Mesodermal cell (in vitro differentiated cells): ENCODE measurements at regions not wholly inside any gene's neighbourhood (a gene's known extent, or its start where the extent isn't known, plus 50 kb on each side); places are given as distances from the start of the nearest gene placed in this dataset.
"Not testable (repeated sequence)": the region's sequence is repeated elsewhere in the genome, so short reads cannot be mapped to it uniquely, and the experiment has no call there.

Experiments
- H3K27ac ChIP-seq: 2 replicates; pipeline ENCODE4 v1.7.0; 2013; ENCODE audit warnings: mild to moderate bottlenecking, low read depth, low read length, moderate library complexity; ENCODE audit not compliant: severe bottlenecking
- H3K36me3 ChIP-seq: 2 replicates; pipeline ENCODE4 v1.7.1; 2013; ENCODE audit warnings: mild to moderate bottlenecking, low read length, moderate library complexity; ENCODE audit not compliant: control insufficient read depth, insufficient read depth
- H3K4me1 ChIP-seq: one replicate; pipeline ENCODE4 v1.7.1; 2013; ENCODE audit warnings: mild to moderate bottlenecking, low read length; ENCODE audit not compliant: insufficient read depth, control insufficient read depth, poor library complexity, severe bottlenecking
- H3K4me3 ChIP-seq: 2 replicates; pipeline ENCODE4 v1.7.0; 2013; ENCODE audit warnings: low read length, control low read depth, mild to moderate bottlenecking; ENCODE audit not compliant: insufficient read depth, poor library complexity, severe bottlenecking; ENCODE audit errors: extremely low read depth
- H3K9me3 ChIP-seq: 2 replicates; pipeline ENCODE4 v1.7.1; 2013; ENCODE audit warnings: mild to moderate bottlenecking, low read length, moderate library complexity; ENCODE audit not compliant: control insufficient read depth
- WGBS, 2 experiments: methylation state at CpG; one replicate each; pipeline ENCODE4 v1.1.5; 2013; ENCODE audit warnings: missing lambda C conversion rate in 2 of 2; ENCODE audit not compliant: insufficient coverage in 2 of 2; 5-methylcytosine and 5-hydroxymethylcytosine counted together

DNA sequence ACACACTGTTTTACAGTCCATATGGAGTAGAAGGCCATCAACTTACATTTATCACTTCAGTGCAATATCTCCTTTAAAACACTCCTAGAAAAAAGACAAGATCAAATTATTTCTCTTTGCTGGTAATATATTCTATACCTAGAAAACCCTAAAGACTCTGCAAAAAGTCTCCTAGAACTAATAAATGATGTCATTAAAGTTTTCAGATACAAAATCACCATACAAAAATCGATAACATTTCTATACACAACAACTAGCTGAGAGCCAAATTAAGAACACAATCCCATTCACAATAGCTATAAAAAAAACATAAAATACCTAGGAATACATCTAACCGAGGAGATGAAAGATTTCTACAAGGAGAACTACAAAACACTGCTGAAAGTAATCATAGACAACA lies 300.3 kb downstream of the CETN3 start:
- Histone ChIP-seq H3K9me3 (no peaks in the 10 kb centered on the region), H3K4me1 (no peaks in the 10 kb centered on the region), H3K36me3 (no peaks in the 10 kb centered on the region), H3K27ac (no peak overlapping the region), H3K4me3 (no peak overlapping the region)
- WGBS, 2 experiments: no CpG with 5 or more reads among the region's 2 CpGs

DNA sequence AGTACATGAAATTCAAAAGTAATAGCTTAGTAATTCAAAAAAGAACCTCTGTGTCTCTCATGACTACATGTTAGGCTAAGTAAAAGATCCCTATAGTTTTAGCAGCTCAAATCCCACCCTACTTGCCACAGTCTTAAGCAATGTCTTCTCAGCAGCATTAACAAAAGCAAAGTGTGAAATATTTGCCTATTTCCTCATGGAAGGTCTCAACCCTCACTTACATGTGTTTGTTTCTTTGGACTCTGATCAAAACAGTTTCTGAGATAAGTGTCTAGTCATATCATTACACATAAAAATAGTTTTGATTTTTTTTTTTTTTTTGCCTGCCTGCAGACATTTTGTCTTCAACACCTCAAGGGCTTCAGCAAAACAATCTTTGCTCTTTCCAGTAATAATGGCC lies 310.5 kb downstream of the CETN3 start:
- Histone ChIP-seq H3K4me1 (peaks cover 14% of the 10 kb centered on the region), H3K4me3 (no peak overlapping the region), H3K9me3 (no peaks in the 10 kb centered on the region), H3K27ac (no peak overlapping the region), H3K36me3 (no peaks in the 10 kb centered on the region)

DNA sequence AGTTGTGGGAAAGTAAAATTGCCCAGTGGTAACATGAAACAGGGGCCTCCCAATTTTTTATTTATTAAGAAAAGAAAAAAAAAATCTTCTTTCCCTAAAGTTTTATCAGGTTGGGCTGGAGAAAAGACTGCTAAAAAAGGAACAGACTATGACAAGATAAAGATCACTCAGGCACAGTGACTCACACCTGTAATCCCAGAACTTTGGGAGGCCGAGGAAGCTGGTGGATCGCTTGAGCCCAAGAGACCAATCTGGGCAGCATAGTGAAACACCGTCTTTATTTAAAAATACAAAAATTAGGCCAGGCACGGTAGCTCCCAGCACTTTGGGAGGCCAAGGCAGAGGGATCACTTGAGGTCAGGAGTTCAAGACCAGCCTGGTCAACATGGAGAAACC lies 312.5 kb downstream of the CETN3 start:
- Histone ChIP-seq H3K4me1 (peaks cover 14% of the 10 kb centered on the region), H3K36me3 (no peaks in the 10 kb centered on the region), H3K9me3 (no peaks in the 10 kb centered on the region), H3K27ac (peak overlapping the region; percentile 93), H3K4me3 (no peak overlapping the region)
- 87% methylated on average over 3 to 4 of the region's 4 CpGs for WGBS, 2 experiments

DNA sequence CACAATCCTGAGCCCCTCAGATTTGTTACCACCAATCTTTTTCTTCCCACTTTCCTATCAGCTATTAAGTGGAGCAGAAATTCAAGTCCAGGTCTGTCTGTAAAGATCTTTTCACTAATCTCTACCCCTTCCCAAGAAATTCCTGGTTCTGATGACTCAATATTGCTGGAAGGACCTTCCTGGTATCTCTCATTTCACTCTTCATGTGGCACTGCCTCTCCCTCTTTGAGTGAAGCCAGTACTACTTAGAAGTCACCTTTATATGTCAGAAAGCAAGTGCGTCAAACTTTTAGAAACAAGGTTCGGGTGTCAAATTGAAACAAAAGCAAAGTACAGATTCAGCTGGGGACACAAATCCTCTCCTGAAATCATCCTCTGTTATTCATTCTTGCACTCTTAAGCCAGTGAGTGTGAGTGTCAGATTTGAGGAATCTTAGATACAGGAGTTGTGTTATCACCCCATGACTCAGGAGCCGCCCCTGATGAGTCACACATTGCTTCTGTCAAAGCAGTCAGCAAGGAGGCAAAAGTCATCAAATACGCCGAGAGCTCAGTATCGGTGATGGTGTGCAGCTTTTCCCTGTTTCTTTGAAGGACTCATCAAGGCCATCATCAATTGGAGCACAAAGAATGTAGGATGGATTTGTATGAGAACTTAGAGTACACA lies 313.0 kb downstream of the CETN3 start:
- H3K9me3 ChIP-seq: no peaks in the 10 kb centered on the region
- H3K36me3 ChIP-seq: no peaks in the 10 kb centered on the region
- H3K27ac ChIP-seq: peak overlapping the region; percentile 93
- WGBS, 2 experiments: 58 to 64% methylated on average over 5 to 6 of the region's 6 CpGs
- H3K4me3 ChIP-seq: no peak overlapping the region
- peaks cover 14% of the 10 kb centered on the region for H3K4me1 ChIP-seq

DNA sequence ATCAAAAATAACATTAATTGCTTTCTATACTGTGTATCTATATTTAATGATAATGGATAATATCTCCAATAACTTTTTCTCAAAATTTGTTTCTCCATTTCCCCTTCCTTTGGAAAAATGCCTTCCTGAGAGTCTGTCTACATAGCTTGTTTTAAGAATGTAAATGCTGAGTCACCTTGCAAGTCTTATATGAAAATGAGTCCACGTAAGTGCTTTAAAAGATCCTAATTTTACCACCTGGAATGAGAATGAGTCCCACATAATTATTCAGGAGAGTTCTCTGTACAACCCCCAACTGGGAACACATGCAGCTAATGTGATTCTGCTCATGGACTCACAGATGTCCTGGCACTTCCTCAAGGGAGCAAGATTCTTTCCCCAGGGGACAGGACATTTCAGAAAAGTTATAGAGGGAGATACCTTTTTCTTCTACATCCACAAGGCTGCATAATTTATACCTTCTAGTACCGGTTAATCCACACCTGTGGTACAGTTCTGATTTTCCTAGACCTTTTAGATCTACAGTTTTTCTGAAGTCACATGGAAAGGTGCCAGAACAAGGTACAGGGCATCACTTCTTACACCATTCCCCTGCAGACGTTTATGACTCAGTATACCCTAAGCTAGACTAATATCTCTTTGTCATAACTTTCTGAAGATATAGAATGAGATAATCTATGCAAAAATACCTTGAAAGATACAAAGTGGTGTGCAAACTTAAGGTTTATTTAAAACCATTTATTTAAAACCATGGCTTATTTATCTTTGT lies 314.1 kb downstream of the CETN3 start:
- H3K4me3 ChIP-seq: no peak overlapping the region
- H3K9me3 ChIP-seq: no peaks in the 10 kb centered on the region
- no peak overlapping the region for H3K27ac ChIP-seq
- H3K36me3 ChIP-seq: no peaks in the 10 kb centered on the region
- WGBS, 2 experiments: 79 to 92% methylated on average over 2 of the region's 3 CpGs
- peaks cover 14% of the 10 kb centered on the region for H3K4me1 ChIP-seq

DNA sequence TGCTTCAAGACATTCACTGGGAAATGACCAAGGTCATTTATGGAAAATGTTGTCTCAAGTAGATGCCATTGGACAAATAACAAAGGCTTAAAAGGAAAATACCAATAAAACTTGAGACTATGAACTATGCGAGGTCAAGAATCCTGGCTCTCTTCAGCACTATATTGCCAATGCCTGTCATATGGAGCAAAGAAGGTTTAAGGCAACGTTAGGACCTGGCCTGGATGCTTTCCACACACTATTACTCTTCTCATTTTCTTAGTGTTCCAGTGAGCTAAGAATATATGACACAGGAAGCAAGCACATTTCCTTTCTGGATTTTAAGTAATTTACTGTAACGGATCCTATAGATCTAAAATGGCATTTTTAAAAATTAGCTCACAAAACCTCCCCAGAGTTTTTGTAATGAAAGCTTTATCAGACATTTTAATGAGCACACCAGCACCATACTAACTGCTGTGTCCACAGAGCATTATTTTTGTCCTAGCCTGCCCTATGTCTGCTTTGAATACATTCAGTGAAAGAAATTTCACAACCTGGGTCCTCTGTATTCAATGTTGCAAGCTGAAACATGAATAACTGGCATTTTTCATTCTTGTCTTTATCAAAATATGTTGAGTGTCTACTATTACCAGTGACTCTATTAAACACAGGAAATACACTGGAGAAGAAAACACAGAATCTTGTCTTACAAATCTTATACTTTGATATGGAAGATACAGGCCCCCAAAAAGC lies 315.6 kb downstream of the CETN3 start:
- Histone ChIP-seq H3K9me3 (no peaks in the 10 kb centered on the region), H3K27ac (no peak overlapping the region), H3K36me3 (no peaks in the 10 kb centered on the region), H3K4me1 (peaks cover 14% of the 10 kb centered on the region), H3K4me3 (no peak overlapping the region)
- WGBS, 2 experiments: no CpG with 5 or more reads among the region's 3 CpGs

DNA sequence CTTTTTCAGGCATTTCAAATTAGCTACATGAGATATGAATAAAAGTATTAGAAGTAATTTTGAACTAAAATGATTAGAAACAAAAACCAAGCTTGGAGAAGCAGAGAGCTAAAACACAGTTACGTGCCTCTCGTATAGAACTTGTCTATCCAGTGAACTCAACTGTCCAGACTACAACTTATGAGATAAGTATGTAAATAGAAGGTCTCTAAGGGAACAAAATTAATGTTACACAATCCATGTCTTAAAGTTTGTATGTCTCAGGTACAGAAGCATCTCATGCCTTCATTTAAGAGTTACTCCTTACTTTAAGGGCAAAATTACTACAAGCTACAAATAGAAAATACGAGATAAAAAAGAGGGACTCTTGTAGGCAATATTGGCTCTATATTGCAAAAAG lies 316.8 kb downstream of the CETN3 start:
- no peak overlapping the region for H3K27ac ChIP-seq
- H3K36me3 ChIP-seq: no peaks in the 10 kb centered on the region
- no peak overlapping the region for H3K4me3 ChIP-seq
- no CpG with 5 or more reads among the region's 3 CpGs for WGBS, 2 experiments
- H3K9me3 ChIP-seq: no peaks in the 10 kb centered on the region
- H3K4me1 ChIP-seq: peaks cover 14% of the 10 kb centered on the region

DNA sequence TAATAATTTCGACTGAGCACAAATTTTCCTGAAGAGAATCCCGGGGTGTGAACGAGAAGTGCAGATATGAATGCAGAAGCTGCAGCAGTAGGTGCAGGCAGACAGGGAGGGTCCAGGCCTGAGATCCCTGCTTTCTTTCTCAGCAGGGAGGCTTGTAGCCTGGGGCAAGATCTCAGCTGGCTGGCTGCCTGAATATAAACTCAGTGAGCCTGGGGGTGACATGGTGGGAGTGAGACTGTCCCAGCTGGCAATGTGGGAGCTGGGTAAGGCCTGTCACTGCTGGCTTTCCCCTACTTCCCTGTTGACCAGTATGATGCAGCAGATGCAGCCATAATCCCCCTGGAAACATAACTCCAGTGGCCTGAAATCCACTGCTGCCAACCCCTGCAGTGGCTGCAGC lies 325.2 kb downstream of the CETN3 start:
- no peaks in the 10 kb centered on the region for H3K36me3 ChIP-seq
- no peak overlapping the region for H3K27ac ChIP-seq
- H3K4me1 ChIP-seq: no peaks in the 10 kb centered on the region
- no peak overlapping the region for H3K4me3 ChIP-seq
- peaks cover 3% of the 10 kb centered on the region for H3K9me3 ChIP-seq
- WGBS, 2 experiments: 87 to 88% methylated on average over 3 of the region's 3 CpGs

DNA sequence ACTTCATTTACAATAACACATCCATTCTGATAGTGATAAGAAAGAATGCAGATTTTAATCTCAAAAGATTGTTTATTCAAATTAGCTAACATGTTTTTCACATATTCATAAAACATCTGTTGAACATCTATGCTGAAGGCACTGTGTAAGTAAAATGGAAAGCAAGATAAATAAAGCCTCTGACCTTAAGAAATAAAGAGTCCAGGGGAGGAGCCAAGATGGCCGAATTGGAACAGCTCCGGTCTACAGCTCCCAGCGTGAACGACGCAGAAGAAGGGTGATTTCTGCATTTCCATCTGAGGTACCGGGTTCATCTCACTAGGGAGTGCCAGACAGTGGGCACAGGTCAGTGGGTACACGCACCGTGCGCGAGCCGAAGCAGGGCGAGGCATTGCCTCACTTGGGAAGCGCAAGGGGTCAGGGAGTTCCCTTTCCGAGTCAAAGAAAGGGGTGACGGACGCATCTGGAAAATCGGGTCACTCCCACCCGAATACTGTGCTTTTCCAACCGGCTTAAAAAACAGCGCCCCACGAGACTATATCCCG lies 336.5 kb downstream of the CETN3 start:
- H3K4me1 ChIP-seq, H3K4me3 ChIP-seq, H3K36me3 ChIP-seq, H3K9me3 ChIP-seq, H3K27ac ChIP-seq: not testable (repeated sequence)
- WGBS, 2 experiments: 74 to 90% methylated on average over 14 to 15 of the region's 22 CpGs

DNA sequence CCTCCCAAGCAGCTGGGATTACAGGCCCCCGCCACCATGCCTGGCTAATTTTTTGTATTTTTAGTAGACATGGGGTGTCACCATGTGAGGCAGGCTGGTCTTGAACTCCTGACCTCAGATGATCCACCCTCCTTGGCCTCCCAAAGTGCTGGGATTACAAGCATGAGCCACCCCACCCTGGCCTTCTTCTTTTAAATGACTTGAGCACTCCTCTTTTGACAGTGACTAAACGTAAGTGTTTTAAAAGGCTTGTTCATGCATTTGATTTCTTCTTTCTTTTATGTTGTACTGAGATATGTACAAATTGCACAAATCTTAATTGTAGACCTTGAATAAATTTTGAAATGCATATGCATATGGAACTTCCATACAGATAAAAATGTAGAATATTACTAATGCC lies 337.9 kb downstream of the CETN3 start:
- Histone ChIP-seq H3K9me3 (no peaks in the 10 kb centered on the region), H3K4me1 (no peaks in the 10 kb centered on the region), H3K27ac (no peak overlapping the region), H3K36me3 (no peaks in the 10 kb centered on the region), H3K4me3 (no peak overlapping the region)
- 80% methylated on average over 1 of the region's 2 CpGs; no CpG with 5 or more reads in 1 of the 2 experiments for WGBS, 2 experiments
